ENCODE measurements at regions not wholly inside any gene's neighbourhood (a gene's known extent, or its start where the extent isn't known, plus 50 kb on each side); places are given as distances from the start of the nearest gene placed in this dataset.

DNA sequence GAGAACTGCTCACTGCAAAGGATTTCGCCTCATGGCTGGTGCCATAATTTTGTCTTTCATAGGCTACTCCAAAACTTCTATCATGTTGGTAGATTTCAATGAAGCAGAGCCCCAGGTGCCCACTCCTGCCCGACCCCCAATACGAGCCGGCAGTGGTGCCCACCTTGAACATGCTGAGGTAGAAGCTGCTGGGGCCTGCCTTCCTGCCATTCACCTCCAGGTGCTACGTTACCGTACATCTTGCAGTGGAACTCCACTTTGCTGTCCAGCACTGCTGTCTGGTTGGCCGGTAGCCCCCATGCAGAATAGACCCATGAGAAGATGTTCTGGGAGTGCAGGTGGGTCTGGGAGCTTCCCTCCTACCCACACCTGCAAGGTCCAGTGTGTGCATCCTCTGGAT, 502.8 kb upstream of the TBL1XR1 start:
- DNase-seq (ENCODE audit: low spot score) (no peak), FAIRE-seq (no peak), ATAC-seq (no peak)
- TF ChIP-seq, protein P1, sequence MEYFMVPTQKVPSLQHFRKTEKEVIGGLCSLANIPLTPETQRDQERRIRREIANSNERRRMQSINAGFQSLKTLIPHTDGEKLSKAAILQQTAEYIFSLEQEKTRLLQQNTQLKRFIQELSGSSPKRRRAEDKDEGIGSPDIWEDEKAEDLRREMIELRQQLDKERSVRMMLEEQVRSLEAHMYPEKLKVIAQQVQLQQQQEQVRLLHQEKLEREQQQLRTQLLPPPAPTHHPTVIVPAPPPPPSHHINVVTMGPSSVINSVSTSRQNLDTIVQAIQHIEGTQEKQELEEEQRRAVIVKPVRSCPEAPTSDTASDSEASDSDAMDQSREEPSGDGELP (IDR thresholded peaks at IDR 0.05; ENCODE audit: borderline replicate concordance, low read depth) = no peak
- Histone ChIP-seq H3K36me3 (replicated peaks in 1 of 2; ENCODE audit: control insufficient read depth in 1 of 2, insufficient read depth in 2 of 2, low read length in 2 of 2) (no peaks in the 10 kb centered on the region), H2AFZ (ENCODE audit: low read length) (no peak overlapping the region), H3K27me3 (ENCODE audit: control insufficient read depth in 1 of 2, insufficient read depth in 2 of 2, low read length in 2 of 2) (no peaks in the 10 kb centered on the region), H3K9me3 (ENCODE audit: low read length) (no peaks in the 10 kb centered on the region), H3K79me2 (ENCODE audit: insufficient read depth, low read length) (no peaks in the 10 kb centered on the region), H4K20me1 (ENCODE audit: insufficient read depth, low read length) (no peaks in the 10 kb centered on the region), H3K4me2 (ENCODE audit: low read depth, low read length) (no peak overlapping the region), H3K9ac (ENCODE audit: insufficient read depth, low read depth, low read length) (no peak overlapping the region), H3K27ac (ENCODE audit: extremely low read length, insufficient read depth, low read length) (no peak overlapping the region), H3K4me1 (ENCODE audit: insufficient read depth, low read length) (no peaks in the 10 kb centered on the region), H3K4me3 (replicated peaks in 1 of 3; ENCODE audit: insufficient read depth in 1 of 3, low read depth in 2 of 3, low read length in 3 of 3) (no peak overlapping the region)
- in situ Hi-C loops (cut with HindIII; ENCODE audit: extremely low pct_ligation_motif_present, low pct_unique_long_range_greater_than_20kb) = no loop called here
- POLR2A ChIA-PET = no interaction called here
- no TSS peak for BruUV-seq (replicated peaks)
- CTCF ChIA-PET (ENCODE audit: low intra/inter-chr PET ratio, low total read pairs) = no interaction called here
- WGBS (ENCODE audit: low lambda C conversion rate) = 20% methylated on average over 3 of the region's 7 CpGs
- intact Hi-C loops (cut with micrococcal nuclease; ENCODE audit: unreplicated experiment) = no loop called here

DNA sequence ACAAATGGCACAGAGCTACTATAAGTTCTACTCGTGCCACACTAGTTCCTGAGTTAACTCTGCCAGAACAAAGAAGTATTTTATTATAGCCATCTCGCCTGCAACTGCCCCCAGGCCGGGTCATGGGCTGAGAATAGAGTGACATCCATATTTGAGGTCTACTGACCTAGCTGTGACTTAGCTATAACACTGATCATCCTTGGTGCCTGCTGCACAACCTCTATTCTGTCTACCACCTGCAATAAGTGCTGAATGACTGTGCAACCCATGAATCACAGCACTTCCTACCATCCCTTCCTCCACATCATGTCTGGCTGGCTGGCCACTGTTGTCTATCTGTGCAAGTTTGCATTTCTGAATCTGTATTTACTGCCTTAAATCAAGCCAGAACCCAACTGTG, 506.5 kb upstream of the TBL1XR1 start:
- Histone ChIP-seq H3K27ac (ENCODE audit: extremely low read length, insufficient read depth, low read length) (no peak overlapping the region), H2AFZ (ENCODE audit: low read length) (no peak overlapping the region), H3K9ac (ENCODE audit: insufficient read depth, low read depth, low read length) (no peak overlapping the region), H4K20me1 (ENCODE audit: insufficient read depth, low read length) (no peaks in the 10 kb centered on the region), H3K36me3 (replicated peaks in 1 of 2; ENCODE audit: control insufficient read depth in 1 of 2, insufficient read depth in 2 of 2, low read length in 2 of 2) (no peaks in the 10 kb centered on the region), H3K4me3 (replicated peaks in 1 of 3; ENCODE audit: insufficient read depth in 1 of 3, low read depth in 2 of 3, low read length in 3 of 3) (no peak overlapping the region), H3K27me3 (ENCODE audit: control insufficient read depth in 1 of 2, insufficient read depth in 2 of 2, low read length in 2 of 2) (no peaks in the 10 kb centered on the region), H3K79me2 (ENCODE audit: insufficient read depth, low read length) (no peaks in the 10 kb centered on the region), H3K9me3 (ENCODE audit: low read length) (no peaks in the 10 kb centered on the region), H3K4me2 (ENCODE audit: low read depth, low read length) (no peak overlapping the region), H3K4me1 (ENCODE audit: insufficient read depth, low read length) (no peaks in the 10 kb centered on the region)
- in situ Hi-C loops (cut with HindIII; ENCODE audit: extremely low pct_ligation_motif_present, low pct_unique_long_range_greater_than_20kb) = no loop called here
- DNase-seq (ENCODE audit: low spot score) = no peak
- FAIRE-seq = no peak
- BruUV-seq (replicated peaks) = no TSS peak
- intact Hi-C loops (cut with micrococcal nuclease; ENCODE audit: unreplicated experiment) = no loop called here
- CTCF ChIA-PET (ENCODE audit: low intra/inter-chr PET ratio, low total read pairs) = no interaction called here
- TF ChIP-seq ZFP82 (CRISPR knock-in tag; IDR thresholded peaks at IDR 0.05; ENCODE audit: borderline replicate concordance) = no peak
- TF ChIP-seq, protein P2, sequence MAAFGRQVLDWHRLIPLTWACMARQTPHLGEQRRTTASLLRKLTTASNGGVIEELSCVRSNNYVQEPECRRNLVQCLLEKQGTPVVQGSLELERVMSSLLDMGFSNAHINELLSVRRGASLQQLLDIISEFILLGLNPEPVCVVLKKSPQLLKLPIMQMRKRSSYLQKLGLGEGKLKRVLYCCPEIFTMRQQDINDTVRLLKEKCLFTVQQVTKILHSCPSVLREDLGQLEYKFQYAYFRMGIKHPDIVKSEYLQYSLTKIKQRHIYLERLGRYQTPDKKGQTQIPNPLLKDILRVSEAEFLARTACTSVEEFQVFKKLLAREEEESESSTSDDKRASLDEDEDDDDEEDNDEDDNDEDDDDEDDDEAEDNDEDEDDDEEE (CRISPR knock-in tag; IDR thresholded peaks at IDR 0.05) = no peak
- ATAC-seq = no peak
- 0% methylated on average over 3 of the region's 3 CpGs for WGBS (ENCODE audit: low lambda C conversion rate)
- POLR2A ChIA-PET = no interaction called here
